RWPE2 (cell line): ENCODE measurements at regions not wholly inside any gene's neighbourhood (a gene's known extent, or its start where the extent isn't known, plus 50 kb on each side); places are given as distances from the start of the nearest gene placed in this dataset.

ENCODE experiments used
- ATAC-seq: fragments of 200-7000 bp; cut with Tn5 transposase; 3 replicates; pipeline ENCODE4 v1.9.1; 2021; ENCODE audit warnings: low read depth
- DNase-seq: peaks from one replicate; pipeline ENCODE4 v3.0.0-alpha.2; 2020; ENCODE audit warnings: low spot score
- H3K27ac ChIP-seq: fragments of 450-650 bp; 2 replicates; pipeline ENCODE4 v1.5.1; 2017; ENCODE audit warnings: mild to moderate bottlenecking; ENCODE audit not compliant: poor library complexity, severe bottlenecking
- H3K27me3 ChIP-seq: fragments of 250-450 bp; sonication (Bioruptor Pico); 2 replicates; pipeline ENCODE4 v1.5.1; 2021; ENCODE audit warnings: mild to moderate bottlenecking, moderate library complexity; ENCODE audit not compliant: insufficient read depth, poor library complexity, severe bottlenecking
- H3K36me3 ChIP-seq: fragments of 250-450 bp; sonication (Bioruptor Pico); 2 replicates; pipeline ENCODE4 v1.5.1; 2020; ENCODE audit warnings: low read depth, mild to moderate bottlenecking, moderate library complexity
- H3K4me1 ChIP-seq: fragments of 250-450 bp; sonication (Bioruptor Pico); 2 replicates; pipeline ENCODE4 v1.5.1; 2021; ENCODE audit warnings: mild to moderate bottlenecking, moderate library complexity; ENCODE audit not compliant: insufficient read depth, poor library complexity, severe bottlenecking
- H3K4me3 ChIP-seq: fragments of 250-450 bp; sonication (Bioruptor Pico); 2 replicates; pipeline ENCODE4 v1.5.1; 2021; ENCODE audit warnings: mild to moderate bottlenecking, moderate library complexity; ENCODE audit not compliant: severe bottlenecking
- H3K9me3 ChIP-seq: fragments of 250-450 bp; sonication (Bioruptor Pico); 2 replicates; pipeline ENCODE4 v1.5.1; 2021; ENCODE audit warnings: mild to moderate bottlenecking, moderate library complexity; ENCODE audit not compliant: severe bottlenecking
- CTCF ChIP-seq: fragments of 450-650 bp; IDR thresholded peaks from one replicate; pipeline ENCODE4 v1.5.1; 2017; ENCODE audit warnings: mild to moderate bottlenecking, moderate library complexity; ENCODE audit not compliant: poor library complexity, severe bottlenecking

GRCh38 chr2:59282374-59283057 lies 1041.4 kb upstream of the FANCL start:
- Histone ChIP-seq H3K4me1 (no peaks in the 10 kb centered on the region), H3K27ac (no peak overlapping the region), H3K9me3 (no peaks in the 10 kb centered on the region), H3K27me3 (no peaks in the 10 kb centered on the region), H3K4me3 (no peak overlapping the region), H3K36me3 (no peaks in the 10 kb centered on the region)
- TF ChIP-seq CTCF = no peak
- ATAC-seq = no peak
- no peak for DNase-seq

- no peaks in the 10 kb centered on the region for H3K27me3 ChIP-seq
- no peak for TF ChIP-seq CTCF
- ATAC-seq (no peak), DNase-seq (no peak)
- H3K9me3 ChIP-seq = no peaks in the 10 kb centered on the region
- no peaks in the 10 kb centered on the region for H3K4me1 ChIP-seq
- H3K36me3 ChIP-seq = no peaks in the 10 kb centered on the region
- H3K4me3 ChIP-seq = no peak overlapping the region
- no peak overlapping the region for H3K27ac ChIP-seq
Measured at GRCh38 chr2:59277671-59278070, 1036.5 kb upstream of the FANCL start.

GRCh38 chr2:59276917-59277316 lies 1035.8 kb upstream of the FANCL start:
- Histone ChIP-seq H3K36me3 (no peaks in the 10 kb centered on the region), H3K4me3 (no peak overlapping the region), H3K27me3 (no peaks in the 10 kb centered on the region), H3K27ac (no peak overlapping the region), H3K4me1 (no peaks in the 10 kb centered on the region), H3K9me3 (no peaks in the 10 kb centered on the region)
- no peak for TF ChIP-seq CTCF
- no peak for ATAC-seq
- DNase-seq = no peak

- ATAC-seq = no peak
- Histone ChIP-seq H3K4me3 (no peak overlapping the region), H3K27ac (no peak overlapping the region), H3K27me3 (no peaks in the 10 kb centered on the region), H3K4me1 (no peaks in the 10 kb centered on the region), H3K36me3 (no peaks in the 10 kb centered on the region), H3K9me3 (no peaks in the 10 kb centered on the region)
- TF ChIP-seq CTCF = no peak
- no peak for DNase-seq
Measured at GRCh38 chr2:59276033-59276432, 1034.9 kb upstream of the FANCL start.

GRCh38 chr2:59266453-59266852 lies 1025.3 kb upstream of the FANCL start:
- DNase-seq (no peak), ATAC-seq (no peak)
- Histone ChIP-seq H3K27ac (no peak overlapping the region), H3K9me3 (no peaks in the 10 kb centered on the region), H3K36me3 (no peaks in the 10 kb centered on the region), H3K27me3 (no peaks in the 10 kb centered on the region), H3K4me3 (no peak overlapping the region), H3K4me1 (no peaks in the 10 kb centered on the region)
- TF ChIP-seq CTCF = no peak
